ENCODE measurements at regions not wholly inside any gene's neighbourhood (a gene's known extent, or its start where the extent isn't known, plus 50 kb on each side); places are given as distances from the start of the nearest gene placed in this dataset.

DNA sequence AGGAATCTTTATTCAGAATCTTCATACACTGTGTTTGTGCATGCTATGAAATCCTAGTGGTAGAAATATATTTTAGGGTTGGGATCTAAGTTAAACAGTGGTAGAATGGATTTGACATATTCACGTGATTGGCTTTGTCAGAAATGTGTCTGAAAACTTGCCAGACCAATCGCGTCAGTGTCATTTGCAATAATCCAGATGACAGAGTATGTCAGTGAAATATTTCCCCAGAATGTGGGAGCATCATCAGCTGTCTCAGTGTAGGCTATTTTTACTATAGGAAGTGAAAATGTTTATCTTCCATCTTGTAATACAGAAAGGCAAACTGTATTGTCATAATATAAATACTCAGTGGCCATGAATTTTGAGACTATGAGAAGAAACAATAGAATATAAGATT, 220.6 kb upstream of the EDIL3 start:
- Histone ChIP-seq H2AFZ (ENCODE audit: low read length) (no peak overlapping the region), H3K27me3 (replicated peaks; ENCODE audit: insufficient read depth, low read length) (no peaks in the 10 kb centered on the region), H3F3A (ENCODE audit: insufficient read depth, low read length) (no peaks in the 10 kb centered on the region), H3K79me2 (ENCODE audit: low read length) (no peaks in the 10 kb centered on the region), H3K4me3 (ENCODE audit: low read length) (no peak overlapping the region), H3K4me2 (ENCODE audit: low read depth, low read length) (no peak overlapping the region; the same call in 1 of the 2 replicates), H4K20me1 (ENCODE audit: insufficient read depth, low read length) (no peaks in the 10 kb centered on the region), H3K9ac (ENCODE audit: low read length) (no peak overlapping the region), H3K9me3 (replicated peaks; ENCODE audit: insufficient read depth, low read length) (no peaks in the 10 kb centered on the region), H3K36me3 (replicated peaks; ENCODE audit: insufficient read depth, low read length) (no peaks in the 10 kb centered on the region), H3K27ac (ENCODE audit: low read length) (no peak overlapping the region), H3K9me2 (replicated peaks; ENCODE audit: insufficient read depth, low read length) (no peaks in the 10 kb centered on the region), H3K4me1 (ENCODE audit: low read length) (peaks cover 9% of the 10 kb centered on the region)
- TF ChIP-seq EZH2 (optimal IDR thresholded peaks at IDR 0.05; ENCODE audit: low read depth, low read length) (no peak), EZH2phosphoT487 (IDR thresholded peaks at IDR 0.05; ENCODE audit: low read length) (no peak), CTCF (IDR thresholded peaks at IDR 0.05; ENCODE audit: low read length) (no peak)
- no peak for DNase-seq

DNA sequence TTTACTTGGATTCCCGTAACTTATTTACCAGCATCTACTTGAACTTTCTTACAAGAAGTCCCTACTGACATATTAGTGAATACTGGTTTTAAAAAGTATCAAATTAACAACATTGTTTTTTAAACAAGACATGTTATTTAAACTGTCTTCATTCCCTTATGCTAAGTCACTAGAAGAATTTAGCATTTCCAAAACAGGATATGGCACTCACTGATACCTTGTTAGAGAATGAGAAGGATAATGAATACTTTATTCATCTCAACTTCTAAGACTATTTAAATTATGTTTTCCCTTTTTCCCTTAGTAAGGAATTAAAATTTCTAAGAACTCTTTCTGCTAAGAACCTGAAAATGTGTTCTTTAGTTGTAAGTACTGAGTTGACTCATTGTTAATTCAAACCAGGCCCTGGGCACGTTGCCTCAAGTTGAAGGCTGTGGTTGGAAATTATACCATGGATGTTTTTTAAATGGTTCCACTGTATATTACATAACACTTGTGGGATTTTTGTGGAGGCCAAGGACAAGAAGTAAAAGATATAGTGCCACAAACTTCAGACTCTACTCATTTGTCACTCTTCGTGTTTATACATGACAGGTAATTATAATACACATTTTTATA, 219.0 kb upstream of the EDIL3 start:
- no peaks in the 10 kb centered on the region for H3K36me3 ChIP-seq (replicated peaks; ENCODE audit: insufficient read depth, low read length)
- TF ChIP-seq EZH2 (optimal IDR thresholded peaks at IDR 0.05; ENCODE audit: low read depth, low read length): no peak
- TF ChIP-seq EZH2phosphoT487 (IDR thresholded peaks at IDR 0.05; ENCODE audit: low read length): no peak
- no peak for TF ChIP-seq CTCF (IDR thresholded peaks at IDR 0.05; ENCODE audit: low read length)
- no peak overlapping the region for H3K4me3 ChIP-seq (ENCODE audit: low read length)
- H3K27ac ChIP-seq (ENCODE audit: low read length): no peak overlapping the region
- no peaks in the 10 kb centered on the region for H3K79me2 ChIP-seq (ENCODE audit: low read length)
- H3K9me2 ChIP-seq (replicated peaks; ENCODE audit: insufficient read depth, low read length): no peaks in the 10 kb centered on the region
- peaks cover 9% of the 10 kb centered on the region for H3K4me1 ChIP-seq (ENCODE audit: low read length)
- no peaks in the 10 kb centered on the region for H3K27me3 ChIP-seq (replicated peaks; ENCODE audit: insufficient read depth, low read length)
- no peak for DNase-seq
- no peaks in the 10 kb centered on the region for H3K9me3 ChIP-seq (replicated peaks; ENCODE audit: insufficient read depth, low read length)
- no peak overlapping the region for H3K9ac ChIP-seq (ENCODE audit: low read length)
- H4K20me1 ChIP-seq (ENCODE audit: insufficient read depth, low read length): no peaks in the 10 kb centered on the region
- H2AFZ ChIP-seq (ENCODE audit: low read length): no peak overlapping the region
- no peaks in the 10 kb centered on the region for H3F3A ChIP-seq (ENCODE audit: insufficient read depth, low read length)
- H3K4me2 ChIP-seq (ENCODE audit: low read depth, low read length): no peak overlapping the region

- no peak overlapping the region for H2AFZ ChIP-seq (ENCODE audit: low read length)
Measured at GRCh38 chr5:84602371-84602771, 217.7 kb upstream of the EDIL3 start.

More at GRCh38 chr5:84602371-84602771, 217.7 kb upstream of the EDIL3 start:
- H3K9ac ChIP-seq (ENCODE audit: low read length): no peak overlapping the region
- DNase-seq: no peak
- no peaks in the 10 kb centered on the region for H3K9me2 ChIP-seq (replicated peaks; ENCODE audit: insufficient read depth, low read length)
- no peak for TF ChIP-seq EZH2 (optimal IDR thresholded peaks at IDR 0.05; ENCODE audit: low read depth, low read length)
- no peak for TF ChIP-seq CTCF (IDR thresholded peaks at IDR 0.05; ENCODE audit: low read length)
- TF ChIP-seq EZH2phosphoT487 (IDR thresholded peaks at IDR 0.05; ENCODE audit: low read length): no peak
- no peaks in the 10 kb centered on the region for H3F3A ChIP-seq (ENCODE audit: insufficient read depth, low read length)
- H3K9me3 ChIP-seq (replicated peaks; ENCODE audit: insufficient read depth, low read length): no peaks in the 10 kb centered on the region
- H3K4me1 ChIP-seq (ENCODE audit: low read length): peaks cover 9% of the 10 kb centered on the region
- no peaks in the 10 kb centered on the region for H4K20me1 ChIP-seq (ENCODE audit: insufficient read depth, low read length)
- no peak overlapping the region for H3K4me3 ChIP-seq (ENCODE audit: low read length)
- no peaks in the 10 kb centered on the region for H3K27me3 ChIP-seq (replicated peaks; ENCODE audit: insufficient read depth, low read length)
- no peaks in the 10 kb centered on the region for H3K36me3 ChIP-seq (replicated peaks; ENCODE audit: insufficient read depth, low read length)
- H3K4me2 ChIP-seq (ENCODE audit: low read depth, low read length): no peak overlapping the region
- H3K79me2 ChIP-seq (ENCODE audit: low read length): no peaks in the 10 kb centered on the region
- H3K27ac ChIP-seq (ENCODE audit: low read length): no peak overlapping the region
